NT2/D1 (cell line): ENCODE measurements at regions not wholly inside any gene's neighbourhood (a gene's known extent, or its start where the extent isn't known, plus 50 kb on each side); places are given as distances from the start of the nearest gene placed in this dataset.

Source experiments
- SUZ12 ChIP-seq: IDR thresholded peaks from 2 replicates; pipeline ENCODE4 v1.6.1; 2011; ENCODE audit not compliant: insufficient read length, insufficient read depth; ENCODE audit errors: extremely low read depth
- YY1 ChIP-seq: IDR thresholded peaks from 2 replicates; pipeline ENCODE4 v1.6.1; 2011; ENCODE audit not compliant: insufficient read length, insufficient read depth
- ZNF274 ChIP-seq: IDR thresholded peaks from 2 replicates; pipeline ENCODE4 v1.6.1; 2011; ENCODE audit warnings: mild to moderate bottlenecking, low read depth, low read length

DNA sequence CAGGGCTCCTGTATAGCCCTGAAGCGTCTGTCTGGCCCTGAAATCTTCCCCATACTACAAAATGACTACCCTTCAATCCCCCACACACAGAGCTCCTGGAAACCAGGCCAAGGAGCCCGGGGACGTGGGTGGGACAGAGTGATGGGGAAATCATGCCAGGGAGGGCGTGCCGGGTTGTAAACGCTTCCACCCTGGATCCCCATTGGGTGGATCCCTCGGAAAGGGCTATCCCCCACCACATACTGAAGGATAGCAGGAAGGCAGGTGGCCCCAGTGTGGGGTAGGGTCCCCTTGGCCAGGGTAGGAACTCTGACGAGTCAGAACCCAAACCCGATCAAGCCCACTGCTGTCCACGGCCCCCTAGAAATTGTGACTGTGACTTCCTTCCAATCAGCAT is 91.7 kb downstream of the INHBB start:
- TF ChIP-seq ZNF274, result no peak
- TF ChIP-seq YY1, result no peak
- TF ChIP-seq SUZ12, result no peak
